ENCODE measurements at regions not wholly inside any gene's neighbourhood (a gene's known extent, or its start where the extent isn't known, plus 50 kb on each side); places are given as distances from the start of the nearest gene placed in this dataset.

DNA sequence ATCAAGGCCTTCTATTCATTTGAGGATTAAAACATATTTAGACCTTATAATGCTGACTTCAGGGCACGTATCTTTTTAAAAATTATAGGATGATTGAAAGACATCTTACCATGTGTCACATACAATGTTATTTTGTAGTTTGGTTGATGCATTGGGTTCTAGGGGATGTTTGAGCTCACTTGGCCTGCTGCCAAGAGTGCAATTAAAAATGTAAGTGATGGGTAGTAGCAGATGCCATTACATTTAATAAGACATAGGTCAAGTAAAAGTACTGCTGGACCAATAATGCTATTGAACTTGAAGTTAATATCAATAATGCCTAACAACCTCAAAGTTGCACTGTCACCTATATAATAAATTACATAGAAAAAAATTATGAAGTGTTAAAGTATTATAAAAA is 616.5 kb upstream of the RGS18 start:
- TF ChIP-seq NFATC3 (IDR thresholded peaks at IDR 0.05) (no peak), SIRT6 (IDR thresholded peaks at IDR 0.05; ENCODE audit: low read depth, low read length) (no peak), ESRRA (IDR thresholded peaks at IDR 0.05; ENCODE audit: borderline replicate concordance, low read depth) (no peak), SAP30 (IDR thresholded peaks at IDR 0.05; ENCODE audit: borderline replicate concordance, insufficient read depth, low read depth, low read length, poor library complexity, severe bottlenecking) (no peak), SIN3A (IDR thresholded peaks at IDR 0.05; ENCODE audit: borderline replicate concordance in 2 of 2, control insufficient read depth in 1 of 2, low read depth in 2 of 2, low read length in 2 of 2) (no peak), EZH2 (IDR thresholded peaks at IDR 0.05; ENCODE audit: borderline replicate concordance, low read depth, low read length) (no peak), GABPB1 (CRISPR knock-in tag; IDR thresholded peaks at IDR 0.05) (no peak), DIDO1 (tag; IDR thresholded peaks at IDR 0.05; ENCODE audit: low read depth) (no peak), ZBTB43 (CRISPR knock-in tag; IDR thresholded peaks at IDR 0.05) (no peak), PHB (CRISPR knock-in tag; IDR thresholded peaks at IDR 0.05) (no peak), ZNF24 (IDR thresholded peaks at IDR 0.05) (no peak), RFX5 (IDR thresholded peaks at IDR 0.05; ENCODE audit: low read depth, low read length) (no peak), TCF7 (IDR thresholded peaks at IDR 0.05; ENCODE audit: borderline replicate concordance) (no peak), ZNF239 (CRISPR knock-in tag; IDR thresholded peaks at IDR 0.05) (no peak)
